GM12891 (cell line): ENCODE measurements at regions not wholly inside any gene's neighbourhood (a gene's known extent, or its start where the extent isn't known, plus 50 kb on each side); places are given as distances from the start of the nearest gene placed in this dataset.
"Not testable (repeated sequence)": the region's sequence is repeated elsewhere in the genome, so short reads cannot be mapped to it uniquely, and the experiment has no call there.

Experiments
- DNase-seq: peaks from one replicate; pipeline ENCODE4 v3.0.0; 2011; ENCODE audit warnings: low spot score; ENCODE audit not compliant: insufficient read length
- FAIRE-seq: peaks from 2 replicates; lab custom pipeline; 2011; peaks lifted over from hg19 to GRCh38; lab: Jason Lieb, UNC
- PAX5 ChIP-seq: IDR thresholded peaks from 2 replicates; pipeline ENCODE4 v1.6.1; 2011; ENCODE audit warnings: low read length, moderate library complexity, mild to moderate bottlenecking; ENCODE audit not compliant: insufficient read depth, severe bottlenecking
- POLR2A ChIP-seq: IDR thresholded peaks from 2 replicates; pipeline ENCODE4 v1.6.1; 2011; ENCODE audit warnings: low read depth, low read length, control low read depth
- POLR2AphosphoS5 ChIP-seq: IDR thresholded peaks from 2 replicates; pipeline ENCODE4 v1.6.1; 2011; ENCODE audit warnings: low read depth, low read length, control low read depth
- POU2F2 ChIP-seq: IDR thresholded peaks from 2 replicates; pipeline ENCODE4 v1.6.1; 2011; ENCODE audit warnings: low read depth, mild to moderate bottlenecking, control low read depth, low read length, moderate library complexity
- SPI1 ChIP-seq: IDR thresholded peaks from 2 replicates; pipeline ENCODE4 v1.6.1; 2011; ENCODE audit warnings: low read depth, low read length, control low read depth
- TAF1 ChIP-seq: IDR thresholded peaks from 2 replicates; pipeline ENCODE4 v1.6.1; 2011; ENCODE audit warnings: low read depth, low read length, control low read depth

DNA sequence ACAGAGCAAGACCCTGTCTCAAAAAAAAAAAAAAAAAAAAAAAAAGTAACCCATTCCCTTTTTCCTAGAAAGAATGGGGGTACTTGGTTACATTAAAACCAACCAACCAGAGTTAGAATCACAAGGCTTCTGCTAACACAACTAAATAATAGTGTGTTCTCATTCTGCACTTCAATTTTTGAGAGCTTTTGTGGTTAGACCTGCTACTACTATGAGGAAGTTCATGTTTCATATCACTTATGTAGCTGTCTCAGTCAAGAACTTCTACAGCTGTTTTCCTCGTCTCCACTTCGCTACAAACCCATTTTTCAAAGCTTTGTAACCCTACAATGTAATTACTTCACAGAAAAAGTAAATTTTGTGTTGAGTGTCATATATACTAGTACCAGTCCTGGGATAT lies 58.3 kb downstream of the PDHA2 start:
- DNase-seq, result no peak
- no peak for FAIRE-seq
- TF ChIP-seq SPI1 (peak; percentile 8; the same call in 1 of the 2 replicates), POU2F2 (no peak), PAX5 (no peak), TAF1 (no peak), POLR2AphosphoS5 (no peak), POLR2A (no peak)

- DNase-seq (no peak), FAIRE-seq (no peak)
- TF ChIP-seq SPI1 (no peak), PAX5 (no peak), POLR2A (no peak), POLR2AphosphoS5 (no peak), POU2F2 (no peak), TAF1 (no peak)
Observed at GRCh38 chr4:95909211-95909610, 69.3 kb downstream of the PDHA2 start.

- no peak for TF ChIP-seq PAX5
- no peak for TF ChIP-seq POLR2A
- no peak for TF ChIP-seq SPI1
- TF ChIP-seq POLR2AphosphoS5, result no peak
- no peak for TF ChIP-seq TAF1
- no peak for TF ChIP-seq POU2F2
- DNase-seq, result no peak
- no peak for FAIRE-seq
Observed at GRCh38 chr4:95910749-95911148, 70.9 kb downstream of the PDHA2 start.

DNA sequence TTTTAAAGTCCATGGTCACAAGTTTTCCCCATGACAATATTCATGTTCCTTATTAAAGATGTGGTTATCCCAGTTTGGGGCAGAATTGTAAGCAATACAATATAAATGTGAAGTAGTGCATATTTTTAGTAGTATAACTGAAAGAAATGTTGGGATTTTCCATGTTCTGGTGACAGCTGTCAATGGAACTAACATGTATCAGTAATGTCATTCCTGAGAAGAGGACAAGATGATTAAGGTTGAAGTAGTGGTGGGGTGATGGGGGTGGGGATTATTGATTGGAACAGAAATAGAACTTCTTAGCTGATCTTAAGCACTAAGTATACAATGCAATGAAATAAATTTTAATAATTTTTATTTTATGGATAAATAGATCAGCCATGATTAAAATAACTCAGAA lies 81.6 kb downstream of the PDHA2 start:
- FAIRE-seq (no peak), DNase-seq (no peak)
- TF ChIP-seq PAX5 (no peak), POLR2A (no peak), SPI1 (no peak), POLR2AphosphoS5 (no peak), POU2F2 (no peak), TAF1 (no peak)

- DNase-seq (no peak), FAIRE-seq (no peak)
- TF ChIP-seq POLR2A (no peak), TAF1 (no peak), POU2F2 (no peak), SPI1 (no peak), POLR2AphosphoS5 (no peak), PAX5 (no peak)
Observed at GRCh38 chr4:95929448-95930064, 89.7 kb downstream of the PDHA2 start.

DNA sequence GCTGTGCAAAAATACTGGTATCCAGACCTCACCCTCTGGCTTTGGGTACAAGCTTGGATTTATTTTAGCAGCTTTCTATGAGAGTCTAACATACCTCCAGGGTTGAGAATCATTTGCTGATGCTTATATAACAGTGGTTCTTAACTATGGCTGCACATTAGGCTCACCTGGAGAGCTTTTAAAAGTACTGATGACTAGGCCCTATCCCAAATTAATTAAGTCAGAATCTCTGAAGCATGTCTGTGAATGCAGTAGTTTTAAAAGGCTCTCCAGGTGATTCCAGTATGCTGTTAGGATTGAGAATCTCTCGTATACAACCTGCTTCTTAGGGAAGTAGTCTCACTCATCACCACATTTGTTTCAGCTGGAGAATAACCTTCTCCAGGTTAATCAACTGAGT lies 99.2 kb downstream of the PDHA2 start:
- FAIRE-seq (no peak), DNase-seq (no peak)

DNA sequence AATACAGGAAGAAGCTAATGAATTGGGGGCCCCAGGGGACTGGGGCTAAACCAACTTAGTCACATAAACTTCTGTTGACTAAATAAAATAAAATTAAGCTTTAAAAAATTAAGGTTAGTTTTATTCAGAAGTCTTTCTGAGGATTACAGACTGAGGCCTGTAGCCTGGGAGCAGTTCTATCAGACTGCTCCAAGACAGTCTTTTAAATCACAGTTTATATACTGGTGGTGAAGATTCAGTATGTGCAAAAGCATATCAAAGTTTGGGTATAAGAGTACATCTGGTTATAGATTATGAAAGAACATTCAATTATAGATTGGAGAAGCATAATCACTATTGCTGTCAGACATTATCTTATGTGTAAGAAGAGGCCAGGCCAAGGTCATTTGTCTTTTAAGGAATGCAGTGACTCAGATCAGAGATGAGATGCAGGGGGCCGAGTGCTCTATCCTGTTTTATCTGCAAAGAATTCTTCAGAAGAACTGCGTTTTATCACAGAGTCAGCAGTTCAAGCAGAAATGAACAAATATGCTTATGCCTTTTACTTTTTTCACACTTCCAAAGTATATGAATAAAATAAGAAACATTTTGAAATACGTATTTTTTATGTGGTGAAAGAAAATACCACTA lies 109.4 kb downstream of the PDHA2 start:
- TF ChIP-seq TAF1 (no peak), POLR2A (no peak), POU2F2 (no peak)
- DNase-seq (no peak), FAIRE-seq (no peak)

More for the DNA sequence above, 99.2 kb downstream of the PDHA2 start:
- TF ChIP-seq SPI1 (no peak), POLR2A (no peak), POLR2AphosphoS5 (no peak), POU2F2 (no peak), PAX5 (no peak), TAF1 (no peak)

DNA sequence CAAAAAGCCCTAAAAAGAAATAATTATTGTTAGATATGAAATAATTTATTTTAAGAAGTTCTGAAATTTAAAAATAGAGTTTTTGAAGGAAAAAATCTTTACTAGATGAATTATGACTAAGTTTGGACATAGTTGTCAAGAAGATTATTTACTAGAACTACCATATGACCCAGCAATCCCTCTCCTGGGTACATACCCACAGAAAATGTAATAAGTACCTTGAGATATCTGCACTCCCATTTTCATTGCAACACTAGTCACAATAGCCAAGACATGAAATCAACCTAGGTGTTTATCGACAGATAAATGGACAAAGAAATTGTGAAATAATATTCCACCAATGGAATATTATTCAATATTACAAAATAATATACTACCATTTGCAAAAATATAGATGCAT lies 109.9 kb downstream of the PDHA2 start:
- DNase-seq (no peak), FAIRE-seq (no peak)
- TF ChIP-seq PAX5 (no peak), POLR2A (no peak), SPI1 (no peak)

GRCh38 chr4:95952538-95952937 lies 112.6 kb downstream of the PDHA2 start:
- not testable (repeated sequence) for DNase-seq, FAIRE-seq

- TF ChIP-seq POLR2A (no peak), TAF1 (no peak), PAX5 (no peak), POLR2AphosphoS5 (no peak), SPI1 (no peak), POU2F2 (no peak)
- no peak for FAIRE-seq
- no peak for DNase-seq
Observed at GRCh38 chr4:95956094-95956493, 116.2 kb downstream of the PDHA2 start.
